Brain microvascular endothelial cell (primary cell): ENCODE measurements at regions not wholly inside any gene's neighbourhood (a gene's known extent, or its start where the extent isn't known, plus 50 kb on each side); places are given as distances from the start of the nearest gene placed in this dataset.

Experiments used
- DNase-seq: peaks from one replicate; pipeline ENCODE4 v3.0.0-alpha.2; 2020
- H3K27ac ChIP-seq: fragments of 250-450 bp; sonication (Bioruptor Pico); 2 replicates; pipeline ENCODE4 v1.5.1; 2020; ENCODE audit warnings: mild to moderate bottlenecking, moderate library complexity
- H3K27me3 ChIP-seq: fragments of 250-450 bp; sonication (Bioruptor Pico); replicated peaks from 2 replicates; pipeline ENCODE4 v1.5.1; 2020; ENCODE audit warnings: mild to moderate bottlenecking
- H3K36me3 ChIP-seq: fragments of 250-450 bp; sonication (Bioruptor Pico); replicated peaks from 2 replicates; pipeline ENCODE4 v1.5.1; 2020; ENCODE audit warnings: mild to moderate bottlenecking
- H3K4me3 ChIP-seq: 2 replicates; pipeline ENCODE4 v1.5.1; 2011; ENCODE audit warnings: low read depth, mild to moderate bottlenecking, control low read depth, low read length, moderate library complexity
- CTCF ChIP-seq: IDR thresholded peaks from 2 replicates; pipeline ENCODE4 v1.5.1; 2011; ENCODE audit warnings: low read depth, mild to moderate bottlenecking, moderate library complexity, low read length, control low read depth, inconsistent platforms; ENCODE audit errors: missing control alignments
- in situ Hi-C: cut with HindIII; loops from 2 replicates; pipeline ENCODE4 v1.10.0; 2017; ENCODE audit warnings: low sequenced_read_pairs, low pct_ligation_motif_present

- Histone ChIP-seq H3K36me3 (no peaks in the 10 kb centered on the region), H3K4me3 (no peak overlapping the region), H3K27ac (no peak overlapping the region), H3K27me3 (no peaks in the 10 kb centered on the region)
- in situ Hi-C loops = no loop called here
- DNase-seq = no peak
- TF ChIP-seq CTCF = no peak
These were observed 457.4 kb upstream of the ATP2B1 start for GRCh38 chr12:90166012-90166411.

- peak; percentile 20 for TF ChIP-seq CTCF
- DNase-seq = no peak
- in situ Hi-C loops = no loop called here
- Histone ChIP-seq H3K27ac (no peak overlapping the region), H3K36me3 (no peaks in the 10 kb centered on the region), H3K27me3 (no peaks in the 10 kb centered on the region), H3K4me3 (no peak overlapping the region)
These were observed 455.3 kb upstream of the ATP2B1 start for GRCh38 chr12:90163975-90164374.

GRCh38 chr12:90153827-90154226, 445.2 kb upstream of the ATP2B1 start:
- Histone ChIP-seq H3K27me3 (no peaks in the 10 kb centered on the region), H3K36me3 (no peaks in the 10 kb centered on the region), H3K4me3 (no peak overlapping the region), H3K27ac (no peak overlapping the region)
- in situ Hi-C loops = no loop called here
- no peak for TF ChIP-seq CTCF
- no peak for DNase-seq

GRCh38 chr12:90152897-90153624, 444.4 kb upstream of the ATP2B1 start:
- no peaks in the 10 kb centered on the region for H3K27me3 ChIP-seq
- H3K36me3 ChIP-seq = no peaks in the 10 kb centered on the region
- DNase-seq = no peak
- no peak for TF ChIP-seq CTCF
- H3K4me3 ChIP-seq = no peak overlapping the region
- in situ Hi-C loops = no loop called here
- no peak overlapping the region for H3K27ac ChIP-seq

GRCh38 chr12:90151491-90152015, 442.9 kb upstream of the ATP2B1 start:
- no peak for DNase-seq
- no peak overlapping the region for H3K4me3 ChIP-seq
- no peak for TF ChIP-seq CTCF
- in situ Hi-C loops = no loop called here
- no peak overlapping the region for H3K27ac ChIP-seq
- no peaks in the 10 kb centered on the region for H3K36me3 ChIP-seq
- no peaks in the 10 kb centered on the region for H3K27me3 ChIP-seq

- TF ChIP-seq CTCF = no peak
- DNase-seq = no peak
- Histone ChIP-seq H3K27me3 (no peaks in the 10 kb centered on the region), H3K36me3 (no peaks in the 10 kb centered on the region), H3K4me3 (no peak overlapping the region), H3K27ac (no peak overlapping the region)
- in situ Hi-C loops = no loop called here
These were observed 440.8 kb upstream of the ATP2B1 start for GRCh38 chr12:90149453-90149852.
